HCT116 (cell line): ENCODE measurements at regions not wholly inside any gene's neighbourhood (a gene's known extent, or its start where the extent isn't known, plus 50 kb on each side); places are given as distances from the start of the nearest gene placed in this dataset.

Experiments used
- ATAC-seq: fragments of 200-7000 bp; cut with Tn5 transposase; 2 replicates; pipeline ENCODE4 v1.9.1; 2020; ENCODE audit warnings: mild to moderate bottlenecking, moderate library complexity
- BruUV-seq: library from RNA; stranded (reverse); fragments of 400-500 nt; replicated peaks from 2 replicates; lab custom pipeline; 2021; lab: Mats Ljungman, UMichigan
- CTCF ChIA-PET: fragments of 300-600 bp; sonication (Branson Sonifier 250); formaldehyde crosslinking; loops from one replicate; lab custom pipeline; 2021; ENCODE audit warnings: antibody characterized with exemption; lab: Charles Lee
- POLR2A ChIA-PET: fragments of 300-600, 350-600 bp; sonication (Branson Sonifier 250); formaldehyde crosslinking; loops from one replicate; lab custom pipeline; 2021; ENCODE audit warnings: antibody characterized with exemption; lab: Charles Lee
- RAD21 ChIA-PET, 2 experiments: fragments of 300-600 bp; sonication (Branson Sonifier 250); formaldehyde crosslinking; loops; one replicate each; lab custom pipeline; 2023; ENCODE audit warnings: low total read pairs in 2 of 2; ENCODE audit not compliant: uncharacterized antibody in 2 of 2, unreplicated experiment in 2 of 2, low non-redundant PET in 1 of 2; lab: Charles Lee
- DNase-seq: peaks from one replicate; pipeline ENCODE4 v3.0.0-alpha.2; 2010; ENCODE audit warnings: low read depth, low spot score
- H2AFZ ChIP-seq: fragments of 200-600 bp; shearing (Covaris generic), sonication (generic); 2 replicates; pipeline ENCODE4 v1.6.1; 2017; ENCODE audit warnings: low read depth, mixed run types, mixed read lengths, antibody characterized with exemption, low read length; ENCODE audit not compliant: poor library complexity, severe bottlenecking
- H3K27ac ChIP-seq: 2 replicates; pipeline ENCODE4 v1.5.1; 2012; ENCODE audit warnings: low read depth, low read length
- H3K27me3 ChIP-seq: fragments of 200-600 bp; sonication (generic); 2 replicates; pipeline ENCODE4 v1.6.1; 2016; ENCODE audit warnings: mixed run types, low read length, mixed read lengths; ENCODE audit not compliant: insufficient read depth
- H3K36me3 ChIP-seq, 2 experiments: fragments of 200-500 bp in 1 of 2; fragments of 200-600 bp in 1 of 2; sonication (Bioruptor generic) in 1 of 2; sonication (generic) in 1 of 2; 2 replicates each; pipeline versions ENCODE4 v1.5.1 to v1.6.1; 2014 to 2016; ENCODE audit warnings: low read length in 2 of 2, inconsistent platforms in 1 of 2, mixed read lengths in 1 of 2, mixed run types in 1 of 2; ENCODE audit not compliant: insufficient read depth in 2 of 2, control insufficient read depth in 1 of 2
- H3K4me1 ChIP-seq, 2 experiments: fragments of 200-600 bp in 1 of 2; sonication (generic) in 1 of 2; 2 replicates each; pipeline versions ENCODE4 v1.5.1 to v1.6.1; 2012 to 2017; ENCODE audit warnings: low read length in 2 of 2, inconsistent platforms in 1 of 2, mild to moderate bottlenecking in 1 of 2, mixed read lengths in 1 of 2, mixed run types in 1 of 2, moderate library complexity in 1 of 2; ENCODE audit not compliant: insufficient read depth in 2 of 2, control insufficient read depth in 1 of 2
- H3K4me2 ChIP-seq: fragments of 200-600 bp; sonication (generic); 2 replicates; pipeline ENCODE4 v1.6.1; 2017; ENCODE audit warnings: mixed run types, low read length, mixed read lengths
- H3K4me3 ChIP-seq, 2 experiments: fragments of 200-600 bp in 1 of 2; sonication (generic) in 1 of 2; replicated peaks in 1 of 2; 2 replicates each; pipeline ENCODE4 v1.5.1; 2011 to 2016; ENCODE audit warnings: low read length in 2 of 2, control low read depth in 1 of 2, low read depth in 1 of 2, mild to moderate bottlenecking in 1 of 2, mixed read lengths in 1 of 2, mixed run types in 1 of 2
- H3K79me2 ChIP-seq: fragments of 200-600 bp; sonication (generic); 2 replicates; pipeline ENCODE4 v1.6.1; 2017; ENCODE audit warnings: mild to moderate bottlenecking, mixed run types, low read length, moderate library complexity, mixed read lengths; ENCODE audit not compliant: insufficient read depth
- H3K9ac ChIP-seq: fragments of 200-600 bp; sonication (generic); 2 replicates; pipeline ENCODE4 v1.6.1; 2016; ENCODE audit warnings: low read length, mixed read lengths
- H3K9me2 ChIP-seq: fragments of 200-600 bp; sonication (generic), shearing (Covaris generic); 2 replicates; pipeline ENCODE4 v1.6.1; 2017; ENCODE audit warnings: mixed run types, mild to moderate bottlenecking, moderate library complexity; ENCODE audit not compliant: insufficient read depth
- H3K9me3 ChIP-seq, 2 experiments: fragments of 200-500 bp in 1 of 2; fragments of 200-600 bp in 1 of 2; sonication (Bioruptor generic) in 1 of 2; sonication (generic) in 1 of 2; 2 replicates each; pipeline ENCODE4 v1.6.1; 2014 to 2017; ENCODE audit warnings: low read length in 2 of 2, mixed read lengths in 2 of 2, inconsistent platforms in 1 of 2, low read depth in 1 of 2, mild to moderate bottlenecking in 1 of 2, mixed run types in 1 of 2, moderate library complexity in 1 of 2; ENCODE audit not compliant: control insufficient read depth in 1 of 2, insufficient read depth in 1 of 2
- H4K20me1 ChIP-seq: fragments of 200-600 bp; sonication (generic), shearing (Covaris generic); 2 replicates; pipeline ENCODE4 v1.6.1; 2017; ENCODE audit warnings: mixed run types, mild to moderate bottlenecking, moderate library complexity; ENCODE audit not compliant: insufficient read depth
- ATF3 ChIP-seq: IDR thresholded peaks from 2 replicates; pipeline ENCODE4 v1.6.1; 2012
- CBX3 ChIP-seq: IDR thresholded peaks from 2 replicates; pipeline ENCODE4 v1.6.1; 2012; ENCODE audit warnings: low read depth
- CEBPB ChIP-seq: IDR thresholded peaks from 2 replicates; pipeline ENCODE4 v1.6.1; 2012; ENCODE audit warnings: low read depth
- CTCF ChIP-seq, 3 experiments: fragments of 200-600 bp in 1 of 3; sonication (generic) in 1 of 3; IDR thresholded peaks in 2 of 3; conservative IDR thresholded peaks in 1 of 3; 2 replicates each; pipeline ENCODE4 v1.5.1; 2012 to 2017; ENCODE audit warnings: low read depth in 2 of 3, low read length in 2 of 3, antibody characterized with exemption in 1 of 3, borderline replicate concordance in 1 of 3, control low read depth in 1 of 3, mild to moderate bottlenecking in 1 of 3, mixed read lengths in 1 of 3, mixed run types in 1 of 3, moderate library complexity in 1 of 3; ENCODE audit not compliant: insufficient read depth in 1 of 3
- EGR1 ChIP-seq: IDR thresholded peaks from 2 replicates; pipeline ENCODE4 v1.6.1; 2012; ENCODE audit warnings: low read depth
- ELF1 ChIP-seq: IDR thresholded peaks from 2 replicates; pipeline ENCODE4 v1.6.1; 2012; ENCODE audit warnings: low read depth, borderline replicate concordance
- EZH2 ChIP-seq: fragments of 200-600 bp; sonication (generic); IDR thresholded peaks from 2 replicates; pipeline ENCODE4 v1.6.1; 2017; ENCODE audit warnings: antibody characterized with exemption, mixed run types
- FOSL1 ChIP-seq: IDR thresholded peaks from 2 replicates; pipeline ENCODE4 v1.6.1; 2012; ENCODE audit warnings: low read depth
- JUND ChIP-seq: IDR thresholded peaks from 2 replicates; pipeline ENCODE4 v1.6.1; 2012
- MAX ChIP-seq: IDR thresholded peaks from 2 replicates; pipeline ENCODE4 v1.6.1; 2012
- POLR2A ChIP-seq: IDR thresholded peaks from 2 replicates; pipeline ENCODE4 v1.7.0; 2011; ENCODE audit warnings: borderline replicate concordance; ENCODE audit not compliant: insufficient read depth, insufficient read length; ENCODE audit errors: extremely low read depth
- RAD21 ChIP-seq: IDR thresholded peaks from 2 replicates; pipeline ENCODE4 v1.6.1; 2012; ENCODE audit warnings: low read depth, mild to moderate bottlenecking
- REST ChIP-seq: IDR thresholded peaks from 2 replicates; pipeline ENCODE4 v1.6.1; 2012; ENCODE audit warnings: low read depth
- SIN3A ChIP-seq: IDR thresholded peaks from 2 replicates; pipeline ENCODE4 v1.6.1; 2012; ENCODE audit warnings: low read depth
- SP1 ChIP-seq: IDR thresholded peaks from 2 replicates; pipeline ENCODE4 v1.6.1; 2012; ENCODE audit warnings: low read depth
- SRF ChIP-seq: IDR thresholded peaks from 2 replicates; pipeline ENCODE4 v1.6.1; 2012; ENCODE audit warnings: low read depth
- YY1 ChIP-seq: IDR thresholded peaks from 2 replicates; pipeline ENCODE4 v1.6.1; 2011; ENCODE audit warnings: low read length, low read depth, moderate library complexity, mild to moderate bottlenecking; ENCODE audit not compliant: insufficient replicate concordance; ENCODE audit errors: extremely low read depth
- ZBTB33 ChIP-seq: IDR thresholded peaks from 2 replicates; pipeline ENCODE4 v1.6.1; 2011; ENCODE audit warnings: mild to moderate bottlenecking, low read length, moderate library complexity; ENCODE audit not compliant: insufficient replicate concordance; ENCODE audit errors: extremely low read depth
- ZFX ChIP-seq: fragments of 450-650 bp; IDR thresholded peaks from 2 replicates; pipeline ENCODE4 v1.6.1; 2017
- ZNF274 ChIP-seq: fragments of 200-500 bp; sonication (Bioruptor generic); IDR thresholded peaks from 2 replicates; pipeline ENCODE4 v1.6.1; 2014; ENCODE audit warnings: mild to moderate bottlenecking, low read depth, low read length, inconsistent platforms
- intact Hi-C: fragments of 100-400 bp; cut with micrococcal nuclease; formaldehyde crosslinking; loops from 2 replicates; pipeline ENCODE4 v1.10.0; 2022

GRCh38 chr3:135844386-135844785, 121.1 kb upstream of the PPP2R3A start:
- Histone ChIP-seq H3K4me1 (no peaks in the 10 kb centered on the region), H3K27ac (no peak overlapping the region), H3K9me3 (no peaks in the 10 kb centered on the region), H3K4me3 (no peak overlapping the region), H4K20me1 (no peaks in the 10 kb centered on the region), H3K4me2 (no peak overlapping the region), H3K79me2 (no peaks in the 10 kb centered on the region), H3K27me3 (peaks cover 24% of the 10 kb centered on the region; the same call in 1 of the 2 replicates), H3K36me3 (no peaks in the 10 kb centered on the region), H3K9ac (no peak overlapping the region), H2AFZ (no peak overlapping the region), H3K9me2 (no peaks in the 10 kb centered on the region)
- DNase-seq (no peak), ATAC-seq (no peak)
- no peak for TF ChIP-seq YY1
- no peak for TF ChIP-seq ATF3
- TF ChIP-seq ZFX = no peak
- no peak for TF ChIP-seq SRF
- no peak for TF ChIP-seq ZBTB33
- TF ChIP-seq EZH2 = no peak
- no peak for TF ChIP-seq POLR2A
- TF ChIP-seq CBX3 = no peak
- no peak for TF ChIP-seq MAX
- TF ChIP-seq SP1 = no peak
- no peak for TF ChIP-seq CEBPB
- TF ChIP-seq SIN3A = no peak
- no peak for TF ChIP-seq RAD21
- TF ChIP-seq ZNF274 = no peak
- no peak for TF ChIP-seq EGR1
- no peak for TF ChIP-seq JUND
- TF ChIP-seq CTCF (IDR thresholded peaks at IDR 0.05 in 2 of 3, conservative IDR thresholded peaks at IDR 0.05 in 1 of 3; ENCODE audit: borderline replicate concordance in 1 of 3, insufficient read depth in 1 of 3, low read depth in 2 of 3, low read length in 2 of 3) = no peak
- no peak for TF ChIP-seq ELF1
- TF ChIP-seq REST = no peak
- TF ChIP-seq FOSL1 = no peak
- intact Hi-C loops = no loop called here
- BruUV-seq = no TSS peak
- ChIA-PET POLR2A (no interaction called here), RAD21 (no interaction called here), CTCF (interaction anchor here (1.0 kb wide), 1 partner anchor 9 kb away, joined by 3 read pairs; no protein-coding TSS in a partner anchor)
